Activated T-helper 1 cell treated with anti-CD3 and anti-CD28 coated beads, Interleukin-12 subunit alpha, Interleukin-12 subunit beta, Interleukin-2, Interleukin-4 antibody, amounts not matched to agents 30 ng/mL and 10 ng/mL and 1 ng/mL, durations not matched to agents 14 hours and 24 hours and 36 hours (primary cell): ENCODE measurements at regions not wholly inside any gene's neighbourhood (a gene's known extent, or its start where the extent isn't known, plus 50 kb on each side); places are given as distances from the start of the nearest gene placed in this dataset.

ENCODE experiments used
- DNase-seq: peaks from one replicate; pipeline ENCODE4 v3.0.0; 2021; ENCODE audit warnings: low spot score
- H3K27ac Mint-ChIP-seq: one replicate; pipeline ENCODE4 v1.8.0; 2021; ENCODE audit warnings: mild to moderate bottlenecking, mixed read lengths
- H3K27me3 Mint-ChIP-seq: one replicate; pipeline ENCODE4 v1.8.0; 2022; ENCODE audit warnings: mild to moderate bottlenecking, moderate library complexity, mixed read lengths; ENCODE audit not compliant: insufficient read depth
- H3K36me3 Mint-ChIP-seq: one replicate; pipeline ENCODE4 v1.8.0; 2021; ENCODE audit warnings: low read depth, mixed read lengths
- H3K4me1 Mint-ChIP-seq: one replicate; pipeline ENCODE4 v1.8.0; 2021; ENCODE audit warnings: low read depth, mixed read lengths
- H3K4me3 Mint-ChIP-seq: one replicate; pipeline ENCODE4 v1.8.0; 2021; ENCODE audit warnings: mild to moderate bottlenecking, moderate library complexity, mixed read lengths
- H3K9me3 Mint-ChIP-seq: one replicate; pipeline ENCODE4 v1.8.0; 2021; ENCODE audit warnings: mixed read lengths
- intact Hi-C: fragments of 100-400 bp; cut with micrococcal nuclease; formaldehyde crosslinking; loops from one replicate; pipeline ENCODE4 v1.15.1; 2024

GRCh38 chr5:54927097-54927746, 58.2 kb downstream of the ESM1 start:
- Mint-ChIP-seq H3K27me3 (peaks cover 14% of the 10 kb centered on the region), H3K4me3 (no peak overlapping the region), H3K27ac (peak overlapping the region; percentile 3), H3K4me1 (peaks cover 8% of the 10 kb centered on the region), H3K36me3 (peaks cover 9% of the 10 kb centered on the region), H3K9me3 (peaks cover 27% of the 10 kb centered on the region)
- intact Hi-C loops: loop anchor here (1.0 to 2.0 kb wide), 6 partner anchors 8 to 219 kb away; partner anchors contain the start of genes GZMA and GZMK
- no peak for DNase-seq

- H3K36me3 Mint-ChIP-seq: peaks cover 16% of the 10 kb centered on the region
- DNase-seq: no peak
- H3K27me3 Mint-ChIP-seq: peaks cover 36% of the 10 kb centered on the region
- H3K4me1 Mint-ChIP-seq: peaks cover 8% of the 10 kb centered on the region
- peaks cover 47% of the 10 kb centered on the region for H3K9me3 Mint-ChIP-seq
- H3K4me3 Mint-ChIP-seq: no peak overlapping the region
- no peak overlapping the region for H3K27ac Mint-ChIP-seq
- intact Hi-C loops: no loop called here
These were observed 60.9 kb downstream of the ESM1 start for GRCh38 chr5:54924487-54924886.

GRCh38 chr5:54917323-54917722, 68.1 kb downstream of the ESM1 start:
- Mint-ChIP-seq H3K9me3 (peaks cover 21% of the 10 kb centered on the region), H3K4me1 (no peaks in the 10 kb centered on the region), H3K27me3 (peaks cover 70% of the 10 kb centered on the region), H3K4me3 (no peak overlapping the region), H3K27ac (no peak overlapping the region), H3K36me3 (peaks cover 10% of the 10 kb centered on the region)
- DNase-seq: no peak
- intact Hi-C loops: no loop called here

- Mint-ChIP-seq H3K27me3 (peaks cover 55% of the 10 kb centered on the region), H3K4me1 (peaks cover 6% of the 10 kb centered on the region)
- intact Hi-C loops: no loop called here
These were observed 69.8 kb downstream of the ESM1 start for GRCh38 chr5:54915466-54916027.

GRCh38 chr5:54912021-54912420, 73.4 kb downstream of the ESM1 start:
- intact Hi-C loops: no loop called here
- no peak for DNase-seq
- peaks cover 50% of the 10 kb centered on the region for H3K27me3 Mint-ChIP-seq
- H3K27ac Mint-ChIP-seq: no peak overlapping the region
- H3K4me1 Mint-ChIP-seq: peaks cover 19% of the 10 kb centered on the region
- no peaks in the 10 kb centered on the region for H3K9me3 Mint-ChIP-seq
- no peaks in the 10 kb centered on the region for H3K36me3 Mint-ChIP-seq
- no peak overlapping the region for H3K4me3 Mint-ChIP-seq

More at GRCh38 chr5:54915466-54916027, 69.8 kb downstream of the ESM1 start:
- DNase-seq: no peak
- Mint-ChIP-seq H3K27ac (no peak overlapping the region), H3K36me3 (peaks cover 4% of the 10 kb centered on the region), H3K9me3 (peaks cover 6% of the 10 kb centered on the region), H3K4me3 (no peak overlapping the region)

- no peaks in the 10 kb centered on the region for H3K9me3 Mint-ChIP-seq
- H3K4me3 Mint-ChIP-seq: no peak overlapping the region
- peaks cover 37% of the 10 kb centered on the region for H3K27me3 Mint-ChIP-seq
- no peak for DNase-seq
- peaks cover 27% of the 10 kb centered on the region for H3K4me1 Mint-ChIP-seq
- H3K36me3 Mint-ChIP-seq: no peaks in the 10 kb centered on the region
- intact Hi-C loops: loop anchor here (10.0 kb wide), 1 partner anchor 595 kb away; the partner anchor contains the start of gene ARL15
- H3K27ac Mint-ChIP-seq: no peak overlapping the region
These were observed 75.2 kb downstream of the ESM1 start for GRCh38 chr5:54909911-54910870.

GRCh38 chr5:54908774-54909525, 76.4 kb downstream of the ESM1 start:
- H3K27me3 Mint-ChIP-seq: peaks cover 40% of the 10 kb centered on the region
- no peak overlapping the region for H3K27ac Mint-ChIP-seq
- H3K4me1 Mint-ChIP-seq: peaks cover 32% of the 10 kb centered on the region
- no peak overlapping the region for H3K4me3 Mint-ChIP-seq
- no peaks in the 10 kb centered on the region for H3K36me3 Mint-ChIP-seq
- DNase-seq: no peak
- no peaks in the 10 kb centered on the region for H3K9me3 Mint-ChIP-seq
- intact Hi-C loops: loop anchor here (10.0 kb wide), 1 partner anchor 594 kb away; the partner anchor contains the start of gene ARL15

GRCh38 chr5:54905942-54906537, 79.4 kb downstream of the ESM1 start:
- Mint-ChIP-seq H3K4me3 (no peak overlapping the region), H3K27me3 (peaks cover 37% of the 10 kb centered on the region), H3K36me3 (peaks cover 2% of the 10 kb centered on the region), H3K4me1 (peaks cover 55% of the 10 kb centered on the region), H3K9me3 (no peaks in the 10 kb centered on the region), H3K27ac (no peak overlapping the region)
- peak; percentile 50 for DNase-seq
- intact Hi-C loops: loop anchor here (1.0 to 10.0 kb wide), 5 partner anchors 38 to 591 kb away; partner anchors contain the start of gene ARL15

GRCh38 chr5:54905246-54905795, 80.1 kb downstream of the ESM1 start:
- peaks cover 48% of the 10 kb centered on the region for H3K4me1 Mint-ChIP-seq
- intact Hi-C loops: loop anchor here (10.0 kb wide), 1 partner anchor 591 kb away; the partner anchor contains the start of gene ARL15
- H3K27me3 Mint-ChIP-seq: peaks cover 36% of the 10 kb centered on the region
- H3K36me3 Mint-ChIP-seq: peaks cover 2% of the 10 kb centered on the region
- H3K4me3 Mint-ChIP-seq: no peak overlapping the region
- H3K9me3 Mint-ChIP-seq: no peaks in the 10 kb centered on the region
- no peak for DNase-seq
- no peak overlapping the region for H3K27ac Mint-ChIP-seq

GRCh38 chr5:54904425-54904824, 81.0 kb downstream of the ESM1 start:
- peaks cover 47% of the 10 kb centered on the region for H3K4me1 Mint-ChIP-seq
- DNase-seq: no peak

GRCh38 chr5:54902791-54903473, 82.5 kb downstream of the ESM1 start:
- Mint-ChIP-seq H3K4me3 (peak overlapping the region; percentile 60), H3K27ac (peak overlapping the region; percentile 37), H3K9me3 (no peaks in the 10 kb centered on the region), H3K36me3 (peaks cover 2% of the 10 kb centered on the region), H3K4me1 (peaks cover 37% of the 10 kb centered on the region), H3K27me3 (peaks cover 40% of the 10 kb centered on the region)
- DNase-seq: peak; percentile 61
- intact Hi-C loops: loop anchor here (1.0 to 10.0 kb wide), 9 partner anchors 24 to 588 kb away; partner anchors contain the start of genes ARL15, GZMA and SNX18

More at GRCh38 chr5:54904425-54904824, 81.0 kb downstream of the ESM1 start:
- H3K4me3 Mint-ChIP-seq: no peak overlapping the region
- no peaks in the 10 kb centered on the region for H3K9me3 Mint-ChIP-seq
- H3K27ac Mint-ChIP-seq: no peak overlapping the region
- peaks cover 2% of the 10 kb centered on the region for H3K36me3 Mint-ChIP-seq
- peaks cover 38% of the 10 kb centered on the region for H3K27me3 Mint-ChIP-seq
- intact Hi-C loops: loop anchor here (10.0 kb wide), 1 partner anchor 590 kb away; the partner anchor contains the start of gene ARL15
